Tibial artery (tissue), 4 donors: ENCODE measurements at regions not wholly inside any gene's neighbourhood (a gene's known extent, or its start where the extent isn't known, plus 50 kb on each side); places are given as distances from the start of the nearest gene placed in this dataset.
"Not testable (repeated sequence)": the region's sequence is repeated elsewhere in the genome, so short reads cannot be mapped to it uniquely, and the experiment has no call there.

ENCODE experiments used
- DNase-seq, 2 donors: peaks; one replicate each; pipeline ENCODE4 v3.0.0-alpha.2; 2019
- H3K27ac ChIP-seq, 2 donors: fragments of 200-600 bp; sonication (generic) in 1 of 2; 1 replicate in 1 of 2; 2 replicates in 1 of 2; pipeline ENCODE4 v1.5.1; 2018 to 2019; ENCODE audit warnings: mild to moderate bottlenecking in 1 of 2
- H3K27me3 ChIP-seq, 2 donors: fragments of 200-600 bp; sonication (generic) in 1 of 2; one replicate each; pipeline versions ENCODE4 v1.5.1 to v1.6.0; 2016 to 2019
- H3K36me3 ChIP-seq, 3 donors: fragments of 200-600 bp; sonication (generic) in 2 of 3; one replicate each; pipeline ENCODE4 v1.5.1; 2016 to 2019; ENCODE audit warnings: mild to moderate bottlenecking in 2 of 3
- H3K4me1 ChIP-seq, 4 donors: fragments of 200-600 bp; sonication (generic) in 2 of 4; 1 replicate in 3 of 4; 2 replicates in 1 of 4; pipeline ENCODE4 v1.5.1; 2016 to 2019
- H3K4me3 ChIP-seq, 2 donors: fragments of 200-600 bp; sonication (generic) in 1 of 2; 1 replicate in 1 of 2; 2 replicates in 1 of 2; pipeline ENCODE4 v1.5.1; 2018 to 2019; ENCODE audit warnings: mild to moderate bottlenecking in 2 of 2
- H3K9me3 ChIP-seq, 3 donors: fragments of 200-600 bp; sonication (generic) in 1 of 3; one replicate each; pipeline ENCODE4 v1.5.1; 2016 to 2019
- intact Hi-C: fragments of 100-400 bp; cut with DNase I; formaldehyde crosslinking; loops from one replicate; pipeline ENCODE4 v1.15.0; 2023; ENCODE audit warnings: low total_unique reads
- TF ChIP-seq, protein P1 (sequence below), 2 experiments: fragments of 200-600 bp in 1 of 2; fragments of 450-650 bp in 1 of 2; IDR thresholded peaks; one replicate each; pipeline ENCODE4 v1.5.1; 2017 to 2019; ENCODE audit warnings: antibody characterized with exemption in 2 of 2, mild to moderate bottlenecking in 1 of 2, moderate library complexity in 1 of 2

- no peak overlapping the region for H3K4me3 ChIP-seq
- TF ChIP-seq, protein P1, sequence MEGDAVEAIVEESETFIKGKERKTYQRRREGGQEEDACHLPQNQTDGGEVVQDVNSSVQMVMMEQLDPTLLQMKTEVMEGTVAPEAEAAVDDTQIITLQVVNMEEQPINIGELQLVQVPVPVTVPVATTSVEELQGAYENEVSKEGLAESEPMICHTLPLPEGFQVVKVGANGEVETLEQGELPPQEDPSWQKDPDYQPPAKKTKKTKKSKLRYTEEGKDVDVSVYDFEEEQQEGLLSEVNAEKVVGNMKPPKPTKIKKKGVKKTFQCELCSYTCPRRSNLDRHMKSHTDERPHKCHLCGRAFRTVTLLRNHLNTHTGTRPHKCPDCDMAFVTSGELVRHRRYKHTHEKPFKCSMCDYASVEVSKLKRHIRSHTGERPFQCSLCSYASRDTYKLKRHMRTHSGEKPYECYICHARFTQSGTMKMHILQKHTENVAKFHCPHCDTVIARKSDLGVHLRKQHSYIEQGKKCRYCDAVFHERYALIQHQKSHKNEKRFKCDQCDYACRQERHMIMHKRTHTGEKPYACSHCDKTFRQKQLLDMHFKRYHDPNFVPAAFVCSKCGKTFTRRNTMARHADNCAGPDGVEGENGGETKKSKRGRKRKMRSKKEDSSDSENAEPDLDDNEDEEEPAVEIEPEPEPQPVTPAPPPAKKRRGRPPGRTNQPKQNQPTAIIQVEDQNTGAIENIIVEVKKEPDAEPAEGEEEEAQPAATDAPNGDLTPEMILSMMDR (IDR thresholded peaks at IDR 0.05): no peak
- H3K4me1 ChIP-seq: no peaks in the 10 kb centered on the region
- intact Hi-C loops: no loop called here
- H3K36me3 ChIP-seq: no peaks in the 10 kb centered on the region
- H3K9me3 ChIP-seq: no peaks in the 10 kb centered on the region
- DNase-seq: no peak
- no peaks in the 10 kb centered on the region for H3K27me3 ChIP-seq
- no peak overlapping the region for H3K27ac ChIP-seq
Measured at GRCh38 chr10:7056216-7056615, 354.6 kb downstream of the SFMBT2 start.

- H3K4me1 ChIP-seq: no peaks in the 10 kb centered on the region
- TF ChIP-seq, protein P1 (IDR thresholded peaks at IDR 0.05): no peak
- no peak overlapping the region for H3K27ac ChIP-seq
- no peaks in the 10 kb centered on the region for H3K9me3 ChIP-seq
- H3K4me3 ChIP-seq: no peak overlapping the region
- intact Hi-C loops: no loop called here
- no peaks in the 10 kb centered on the region for H3K27me3 ChIP-seq
- DNase-seq: no peak
- H3K36me3 ChIP-seq: no peaks in the 10 kb centered on the region
Measured at GRCh38 chr10:7054915-7055314, 355.9 kb downstream of the SFMBT2 start.

GRCh38 chr10:7053195-7053594 is 357.6 kb downstream of the SFMBT2 start:
- TF ChIP-seq, protein P1 (IDR thresholded peaks at IDR 0.05): no peak
- Histone ChIP-seq H3K27ac (no peak overlapping the region), H3K36me3 (no peaks in the 10 kb centered on the region), H3K27me3 (no peaks in the 10 kb centered on the region), H3K4me1 (no peaks in the 10 kb centered on the region), H3K4me3 (no peak overlapping the region), H3K9me3 (no peaks in the 10 kb centered on the region)
- no peak for DNase-seq
- intact Hi-C loops: no loop called here

DNA sequence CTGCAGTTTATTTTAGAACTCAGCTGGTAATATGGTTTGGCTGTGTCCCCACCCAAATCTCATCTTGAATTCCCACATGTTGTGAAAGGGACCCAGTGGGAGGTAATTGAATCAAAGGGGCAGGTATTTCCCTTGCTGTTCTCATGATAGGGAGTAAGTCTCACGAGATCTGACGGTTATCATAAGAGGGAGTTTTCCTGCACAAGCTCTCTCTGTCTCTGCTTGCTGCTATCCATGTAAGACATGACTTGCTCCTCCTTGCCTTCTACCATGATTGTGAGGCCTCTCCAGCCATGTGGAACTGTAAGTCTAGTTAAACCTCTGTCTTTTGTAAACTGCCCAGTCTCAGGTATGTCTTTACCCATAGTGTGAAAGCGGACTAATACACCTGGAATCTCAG is 360.8 kb downstream of the SFMBT2 start:
- H3K27ac ChIP-seq, H3K4me3 ChIP-seq, intact Hi-C loops, H3K36me3 ChIP-seq, H3K9me3 ChIP-seq, H3K27me3 ChIP-seq, DNase-seq, H3K4me1 ChIP-seq: not testable (repeated sequence)

- TF ChIP-seq, protein P1 (IDR thresholded peaks at IDR 0.05): no peak
- no peak overlapping the region for H3K27ac ChIP-seq
- H3K27me3 ChIP-seq: no peaks in the 10 kb centered on the region
- H3K4me3 ChIP-seq: no peak overlapping the region
- H3K4me1 ChIP-seq: no peaks in the 10 kb centered on the region
- no peaks in the 10 kb centered on the region for H3K36me3 ChIP-seq
- intact Hi-C loops: no loop called here
- no peaks in the 10 kb centered on the region for H3K9me3 ChIP-seq
- DNase-seq: no peak
Measured at GRCh38 chr10:7048061-7048460, 362.8 kb downstream of the SFMBT2 start.

DNA sequence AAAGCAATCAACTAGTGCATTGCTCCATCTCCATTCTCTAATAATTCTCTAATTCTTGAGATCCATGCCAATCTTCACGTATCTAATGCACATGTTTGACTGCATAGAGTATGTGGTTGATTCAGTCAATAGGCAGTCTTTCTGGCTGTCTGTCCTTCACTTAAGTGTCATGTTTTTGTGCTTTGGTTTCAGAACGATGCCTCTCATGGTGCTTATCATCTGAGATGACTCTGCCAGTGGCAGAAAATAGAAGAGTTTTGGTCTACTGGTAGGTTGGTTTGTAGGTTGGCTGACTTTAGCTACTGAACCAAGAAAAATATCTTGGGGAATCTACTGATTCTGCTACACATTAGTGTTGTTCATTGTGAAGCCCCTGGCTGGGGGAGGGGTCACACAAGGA is 364.2 kb downstream of the SFMBT2 start:
- TF ChIP-seq, protein P1 (IDR thresholded peaks at IDR 0.05): no peak
- Histone ChIP-seq H3K27ac (no peak overlapping the region), H3K4me3 (no peak overlapping the region), H3K27me3 (no peaks in the 10 kb centered on the region), H3K4me1 (no peaks in the 10 kb centered on the region), H3K9me3 (no peaks in the 10 kb centered on the region), H3K36me3 (no peaks in the 10 kb centered on the region)
- intact Hi-C loops: no loop called here
- DNase-seq: no peak
